NT2/D1 (cell line): ENCODE measurements at regions not wholly inside any gene's neighbourhood (a gene's known extent, or its start where the extent isn't known, plus 50 kb on each side); places are given as distances from the start of the nearest gene placed in this dataset.

ENCODE experiments used
- SUZ12 ChIP-seq: IDR thresholded peaks from 2 replicates; pipeline ENCODE4 v1.6.1; 2011; ENCODE audit not compliant: insufficient read length, insufficient read depth; ENCODE audit errors: extremely low read depth
- YY1 ChIP-seq: IDR thresholded peaks from 2 replicates; pipeline ENCODE4 v1.6.1; 2011; ENCODE audit not compliant: insufficient read length, insufficient read depth

- TF ChIP-seq SUZ12 (no peak), YY1 (no peak)
These were observed 200.7 kb upstream of the NPY2R start for GRCh38 chr4:155007660-155008176.
